ENCODE measurements at regions not wholly inside any gene's neighbourhood (a gene's known extent, or its start where the extent isn't known, plus 50 kb on each side); places are given as distances from the start of the nearest gene placed in this dataset.

DNA sequence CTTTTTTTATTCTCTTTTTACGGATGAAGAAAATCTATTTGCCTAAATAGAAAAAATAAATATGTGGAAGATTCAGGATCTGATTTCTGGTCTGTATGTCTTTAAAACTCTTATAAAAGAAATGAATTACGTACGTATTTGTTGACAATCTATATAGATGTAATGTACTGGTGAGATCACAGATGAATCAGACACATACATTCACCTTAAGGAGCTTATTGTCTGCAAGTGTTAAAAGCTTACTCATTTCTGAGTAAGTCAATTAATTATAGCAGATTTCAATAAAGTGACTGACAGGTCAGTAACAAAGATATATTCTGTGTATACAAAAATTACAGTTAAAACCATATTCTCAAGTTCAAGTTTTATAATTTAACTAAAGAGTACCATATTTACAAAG, 66.6 kb upstream of the NAF1 start:
- DNase-seq (ENCODE audit: low read depth) = no peak
- TF ChIP-seq, protein P1, sequence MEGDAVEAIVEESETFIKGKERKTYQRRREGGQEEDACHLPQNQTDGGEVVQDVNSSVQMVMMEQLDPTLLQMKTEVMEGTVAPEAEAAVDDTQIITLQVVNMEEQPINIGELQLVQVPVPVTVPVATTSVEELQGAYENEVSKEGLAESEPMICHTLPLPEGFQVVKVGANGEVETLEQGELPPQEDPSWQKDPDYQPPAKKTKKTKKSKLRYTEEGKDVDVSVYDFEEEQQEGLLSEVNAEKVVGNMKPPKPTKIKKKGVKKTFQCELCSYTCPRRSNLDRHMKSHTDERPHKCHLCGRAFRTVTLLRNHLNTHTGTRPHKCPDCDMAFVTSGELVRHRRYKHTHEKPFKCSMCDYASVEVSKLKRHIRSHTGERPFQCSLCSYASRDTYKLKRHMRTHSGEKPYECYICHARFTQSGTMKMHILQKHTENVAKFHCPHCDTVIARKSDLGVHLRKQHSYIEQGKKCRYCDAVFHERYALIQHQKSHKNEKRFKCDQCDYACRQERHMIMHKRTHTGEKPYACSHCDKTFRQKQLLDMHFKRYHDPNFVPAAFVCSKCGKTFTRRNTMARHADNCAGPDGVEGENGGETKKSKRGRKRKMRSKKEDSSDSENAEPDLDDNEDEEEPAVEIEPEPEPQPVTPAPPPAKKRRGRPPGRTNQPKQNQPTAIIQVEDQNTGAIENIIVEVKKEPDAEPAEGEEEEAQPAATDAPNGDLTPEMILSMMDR (conservative IDR thresholded peaks at IDR 0.05; ENCODE audit: low read depth, low read length) = no peak
- H3K4me3 ChIP-seq (ENCODE audit: low read depth, low read length) = no peak overlapping the region

DNA sequence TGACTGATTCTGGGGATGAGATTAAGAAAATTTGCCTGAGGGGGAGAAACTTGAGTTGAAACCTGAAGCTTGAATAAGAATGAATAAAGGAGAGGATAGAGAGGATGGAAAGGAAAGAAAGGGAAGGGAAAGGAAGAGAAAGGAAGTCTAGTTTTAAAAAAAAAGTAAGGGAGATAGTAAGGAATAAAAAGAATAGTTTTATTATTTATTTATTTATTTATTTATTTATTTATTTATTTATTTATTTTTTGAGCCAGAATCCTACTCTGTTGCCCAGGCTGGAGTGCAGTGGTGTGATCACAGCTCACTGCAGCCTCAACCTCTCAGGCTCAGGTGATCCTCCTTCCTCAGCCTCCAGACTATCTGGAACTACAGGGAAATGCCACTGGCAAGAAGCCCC, 62.0 kb upstream of the NAF1 start:
- no peak overlapping the region for H3K4me3 ChIP-seq (ENCODE audit: low read depth, low read length)
- TF ChIP-seq, protein P1 (conservative IDR thresholded peaks at IDR 0.05; ENCODE audit: low read depth, low read length) = no peak
- DNase-seq (ENCODE audit: low read depth) = no peak

DNA sequence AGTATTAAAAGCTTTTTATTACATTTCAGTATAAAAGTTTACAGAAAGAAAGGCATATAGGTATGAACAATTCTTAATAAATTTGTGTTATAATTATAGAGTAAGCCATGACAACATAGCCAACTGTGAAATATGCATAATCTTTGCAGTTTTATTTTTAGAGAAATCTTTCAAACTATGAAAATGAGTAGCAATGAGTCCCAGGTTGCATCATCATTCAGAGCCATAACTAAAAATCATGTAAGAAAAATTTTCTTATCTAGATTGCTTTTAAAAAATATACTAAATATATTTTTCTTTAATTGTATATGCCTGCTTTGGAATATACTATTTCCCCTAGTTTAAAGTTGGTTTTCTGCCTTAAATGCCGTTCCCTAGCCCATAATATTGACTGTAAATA, 54.8 kb upstream of the NAF1 start:
- TF ChIP-seq, protein P1 (conservative IDR thresholded peaks at IDR 0.05; ENCODE audit: low read depth, low read length) = no peak
- no peak overlapping the region for H3K4me3 ChIP-seq (ENCODE audit: low read depth, low read length)
- no peak for DNase-seq (ENCODE audit: low read depth)

DNA sequence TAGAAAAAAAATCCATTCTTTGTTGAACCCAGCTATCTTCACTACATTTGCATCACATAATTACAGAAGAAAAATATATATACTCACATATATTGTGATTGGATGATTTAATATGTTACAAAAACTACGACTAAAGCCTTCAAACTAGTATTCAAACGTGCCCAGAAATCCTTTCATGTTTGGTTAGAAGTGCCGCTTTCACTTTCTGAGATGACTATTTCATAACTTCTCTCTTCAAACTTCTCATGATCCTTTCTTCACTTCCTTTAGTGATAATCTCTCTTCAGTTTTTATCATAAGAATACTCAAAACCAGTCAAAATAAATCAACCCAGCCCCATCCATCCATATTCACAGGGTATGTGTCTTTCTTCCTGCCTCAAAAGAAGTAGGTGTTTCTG, 50.8 kb upstream of the NAF1 start:
- DNase-seq (ENCODE audit: low read depth) = no peak
- TF ChIP-seq, protein P1 (conservative IDR thresholded peaks at IDR 0.05; ENCODE audit: low read depth, low read length) = no peak
- H3K4me3 ChIP-seq (ENCODE audit: low read depth, low read length) = no peak overlapping the region

Data from epithelial cell of proximal tubule (primary cell).